ENCODE measurements at regions not wholly inside any gene's neighbourhood (a gene's known extent, or its start where the extent isn't known, plus 50 kb on each side); places are given as distances from the start of the nearest gene placed in this dataset.

- Mint-ChIP-seq H3K27me3 (ENCODE audit: low read depth) (peaks cover 3% of the 10 kb centered on the region), H3K4me1 (peaks cover 38% of the 10 kb centered on the region), H3K9me3 (peaks cover 5% of the 10 kb centered on the region), H3K27ac (ENCODE audit: unreplicated experiment) (no peak overlapping the region), H3K4me3 (no peak overlapping the region), H3K36me3 (ENCODE audit: low read depth) (no peaks in the 10 kb centered on the region)
- no peak for DNase-seq (ENCODE audit: low read depth, low spot score)
- TF ChIP-seq CTCF (conservative IDR thresholded peaks at IDR 0.05), result no peak
Observed at GRCh38 chr9:88814577-88814976, 176.7 kb upstream of the S1PR3 start.

- DNase-seq (ENCODE audit: low read depth, low spot score), result no peak
- Mint-ChIP-seq H3K4me3 (no peak overlapping the region), H3K36me3 (ENCODE audit: low read depth) (no peaks in the 10 kb centered on the region), H3K9me3 (peaks cover 3% of the 10 kb centered on the region), H3K27me3 (ENCODE audit: low read depth) (peaks cover 3% of the 10 kb centered on the region), H3K27ac (ENCODE audit: unreplicated experiment) (no peak overlapping the region), H3K4me1 (peaks cover 29% of the 10 kb centered on the region)
- no peak for TF ChIP-seq CTCF (conservative IDR thresholded peaks at IDR 0.05)
Observed at GRCh38 chr9:88816141-88816540, 175.1 kb upstream of the S1PR3 start.

GRCh38 chr9:88816591-88816990 lies 174.7 kb upstream of the S1PR3 start:
- Mint-ChIP-seq H3K27ac (ENCODE audit: unreplicated experiment) (no peak overlapping the region), H3K9me3 (no peaks in the 10 kb centered on the region)
- no peak for TF ChIP-seq CTCF (conservative IDR thresholded peaks at IDR 0.05)

GRCh38 chr9:88817628-88818027 lies 173.6 kb upstream of the S1PR3 start:
- no peak overlapping the region for H3K4me3 Mint-ChIP-seq
- no peak for DNase-seq (ENCODE audit: low read depth, low spot score)
- no peaks in the 10 kb centered on the region for H3K9me3 Mint-ChIP-seq
- H3K4me1 Mint-ChIP-seq, result peaks cover 21% of the 10 kb centered on the region
- no peak for TF ChIP-seq CTCF (conservative IDR thresholded peaks at IDR 0.05)
- H3K36me3 Mint-ChIP-seq (ENCODE audit: low read depth), result no peaks in the 10 kb centered on the region
- peaks cover 3% of the 10 kb centered on the region for H3K27me3 Mint-ChIP-seq (ENCODE audit: low read depth)
- no peak overlapping the region for H3K27ac Mint-ChIP-seq (ENCODE audit: unreplicated experiment)

More at GRCh38 chr9:88816591-88816990, 174.7 kb upstream of the S1PR3 start:
- no peak for DNase-seq (ENCODE audit: low read depth, low spot score)
- Mint-ChIP-seq H3K4me3 (no peak overlapping the region), H3K36me3 (ENCODE audit: low read depth) (no peaks in the 10 kb centered on the region), H3K27me3 (ENCODE audit: low read depth) (peaks cover 3% of the 10 kb centered on the region), H3K4me1 (peaks cover 26% of the 10 kb centered on the region)

GRCh38 chr9:88818495-88819201 lies 172.6 kb upstream of the S1PR3 start:
- Mint-ChIP-seq H3K27me3 (ENCODE audit: low read depth) (peaks cover 3% of the 10 kb centered on the region), H3K36me3 (ENCODE audit: low read depth) (no peaks in the 10 kb centered on the region), H3K4me3 (no peak overlapping the region), H3K27ac (ENCODE audit: unreplicated experiment) (peak overlapping the region; percentile 3), H3K9me3 (peaks cover 3% of the 10 kb centered on the region), H3K4me1 (peaks cover 16% of the 10 kb centered on the region)
- no peak for DNase-seq (ENCODE audit: low read depth, low spot score)
- no peak for TF ChIP-seq CTCF (conservative IDR thresholded peaks at IDR 0.05)
